Loucy (cell line): ENCODE measurements at regions not wholly inside any gene's neighbourhood (a gene's known extent, or its start where the extent isn't known, plus 50 kb on each side); places are given as distances from the start of the nearest gene placed in this dataset.

Source experiments
- H2AFZ ChIP-seq: fragments of 200-600 bp; sonication (generic); 2 replicates; pipeline ENCODE4 v1.6.0; 2016; ENCODE audit warnings: antibody characterized with exemption, mild to moderate bottlenecking, low read length, moderate library complexity
- H3F3A ChIP-seq: fragments of 200-600 bp; 2 replicates; pipeline ENCODE4 v1.6.0; 2016; ENCODE audit warnings: antibody characterized with exemption, low read depth, mild to moderate bottlenecking
- H3K27me3 ChIP-seq: fragments of 200-600 bp; sonication (generic); 2 replicates; pipeline ENCODE4 v1.6.1; 2014; ENCODE audit warnings: low read length, mild to moderate bottlenecking; ENCODE audit not compliant: insufficient read depth, poor library complexity, severe bottlenecking
- H3K36me3 ChIP-seq: fragments of 200-600 bp; sonication (generic); 2 replicates; pipeline ENCODE4 v1.6.1; 2016; ENCODE audit warnings: low read length; ENCODE audit not compliant: insufficient read depth
- H3K4me1 ChIP-seq: fragments of 200-600 bp; sonication (generic); 2 replicates; pipeline ENCODE4 v1.5.1; 2014; ENCODE audit warnings: low read length, mild to moderate bottlenecking; ENCODE audit not compliant: insufficient read depth, poor library complexity, severe bottlenecking
- H3K4me2 ChIP-seq: fragments of 200-600 bp; sonication (generic); 2 replicates; pipeline ENCODE4 v1.6.0; 2014; ENCODE audit warnings: antibody characterized with exemption, low read length, low read depth, mild to moderate bottlenecking; ENCODE audit not compliant: poor library complexity, severe bottlenecking
- H3K4me3 ChIP-seq: fragments of 200-600 bp; sonication (generic); 2 replicates; pipeline ENCODE4 v1.5.1; 2014; ENCODE audit warnings: low read length, mild to moderate bottlenecking, mixed read lengths; ENCODE audit not compliant: poor library complexity, severe bottlenecking
- H3K79me2 ChIP-seq: fragments of 200-600 bp; sonication (generic); 2 replicates; pipeline ENCODE4 v1.6.1; 2014; ENCODE audit warnings: low read length; ENCODE audit not compliant: insufficient read depth
- H3K9ac ChIP-seq: fragments of 200-600 bp; sonication (generic); 2 replicates; pipeline ENCODE4 v1.6.0; 2014; ENCODE audit warnings: mild to moderate bottlenecking, low read depth, low read length, moderate library complexity; ENCODE audit not compliant: poor library complexity, severe bottlenecking
- H3K9me2 ChIP-seq: fragments of 200-600 bp; sonication (generic); replicated peaks from 2 replicates; pipeline ENCODE4 v1.6.1; 2016; ENCODE audit warnings: low read depth, low read length, mixed read lengths
- H3K9me3 ChIP-seq: fragments of 200-600 bp; sonication (generic); 2 replicates; pipeline ENCODE4 v1.6.1; 2014; ENCODE audit warnings: mild to moderate bottlenecking, antibody characterized with exemption, low read length, low read depth; ENCODE audit not compliant: insufficient read depth
- H4K20me1 ChIP-seq: fragments of 200-600 bp; sonication (generic); 2 replicates; pipeline ENCODE4 v1.6.0; 2014; ENCODE audit warnings: antibody characterized with exemption, low read length, mild to moderate bottlenecking; ENCODE audit not compliant: insufficient read depth, poor library complexity, severe bottlenecking
- CTCF ChIP-seq: fragments of 200-600 bp; sonication (generic); conservative IDR thresholded peaks from 2 replicates; pipeline ENCODE4 v1.5.1; 2014; ENCODE audit warnings: mild to moderate bottlenecking, antibody characterized with exemption, low read length
- EZH2phosphoT487 ChIP-seq: fragments of 200-600 bp; IDR thresholded peaks from 2 replicates; pipeline ENCODE4 v1.6.1; 2018; ENCODE audit warnings: antibody characterized with exemption, mild to moderate bottlenecking, moderate library complexity, borderline replicate concordance

- H3K4me1 ChIP-seq: no peaks in the 10 kb centered on the region
- H3K9me2 ChIP-seq: no peaks in the 10 kb centered on the region
- H3K9me3 ChIP-seq: no peaks in the 10 kb centered on the region
- no peak overlapping the region for H2AFZ ChIP-seq
- H3K4me3 ChIP-seq: no peak overlapping the region
- H3K79me2 ChIP-seq: no peaks in the 10 kb centered on the region
- H3K9ac ChIP-seq: no peak overlapping the region
- no peak overlapping the region for H3K4me2 ChIP-seq
- TF ChIP-seq CTCF: no peak
- TF ChIP-seq EZH2phosphoT487: no peak
- no peaks in the 10 kb centered on the region for H3K36me3 ChIP-seq
- no peaks in the 10 kb centered on the region for H3F3A ChIP-seq
- H3K27me3 ChIP-seq: no peaks in the 10 kb centered on the region
- no peaks in the 10 kb centered on the region for H4K20me1 ChIP-seq
Measured at GRCh38 chr4:4672402-4672801, 130.6 kb upstream of the STX18 start.

- Histone ChIP-seq H3K79me2 (no peaks in the 10 kb centered on the region), H3K27me3 (no peaks in the 10 kb centered on the region), H4K20me1 (no peaks in the 10 kb centered on the region), H3K36me3 (no peaks in the 10 kb centered on the region), H3K4me3 (no peak overlapping the region), H3K9ac (no peak overlapping the region), H2AFZ (no peak overlapping the region), H3F3A (no peaks in the 10 kb centered on the region), H3K9me2 (no peaks in the 10 kb centered on the region), H3K4me2 (no peak overlapping the region), H3K4me1 (no peaks in the 10 kb centered on the region), H3K9me3 (no peaks in the 10 kb centered on the region)
- no peak for TF ChIP-seq CTCF
- no peak for TF ChIP-seq EZH2phosphoT487
Measured at GRCh38 chr4:4671774-4672349, 130.0 kb upstream of the STX18 start.

- Histone ChIP-seq H3K27me3 (no peaks in the 10 kb centered on the region), H2AFZ (no peak overlapping the region), H3K9ac (no peak overlapping the region), H4K20me1 (no peaks in the 10 kb centered on the region), H3K9me2 (no peaks in the 10 kb centered on the region), H3K36me3 (no peaks in the 10 kb centered on the region), H3K79me2 (no peaks in the 10 kb centered on the region), H3K4me2 (no peak overlapping the region), H3F3A (no peaks in the 10 kb centered on the region), H3K9me3 (no peaks in the 10 kb centered on the region), H3K4me3 (no peak overlapping the region), H3K4me1 (no peaks in the 10 kb centered on the region)
- TF ChIP-seq CTCF: no peak
- no peak for TF ChIP-seq EZH2phosphoT487
Measured at GRCh38 chr4:4670869-4671268, 129.0 kb upstream of the STX18 start.
